Right lobe of liver (tissue), 4 donors: ENCODE measurements at regions not wholly inside any gene's neighbourhood (a gene's known extent, or its start where the extent isn't known, plus 50 kb on each side); places are given as distances from the start of the nearest gene placed in this dataset.

Experiments
- CTCF ChIP-seq, 4 donors: fragments of 200-600 bp in 3 of 4; fragments of 450-650 bp in 1 of 4; IDR thresholded peaks; one replicate each; pipeline versions ENCODE4 v1.5.1 to v1.8.0; 2016 to 2022; ENCODE audit warnings: antibody characterized with exemption in 4 of 4, mild to moderate bottlenecking in 2 of 4
- POLR2A ChIP-seq: fragments of 450-650 bp; IDR thresholded peaks from one replicate; pipeline ENCODE4 v1.6.1; 2017; ENCODE audit warnings: antibody characterized with exemption, mild to moderate bottlenecking
- donor health status: DM: no; HTN: no; CAD: no.
- donor health status: DM: no; HTN: no; CAD: no.
- donor health status: DM: no; HTN: yes; CAD: no.

- no peak for TF ChIP-seq CTCF (IDR thresholded peaks at IDR 0.05)
- TF ChIP-seq POLR2A = no peak
Measured at GRCh38 chr7:15828881-15829280, 142.4 kb upstream of the MEOX2 start.
